B cell (primary cell): ENCODE measurements at regions not wholly inside any gene's neighbourhood (a gene's known extent, or its start where the extent isn't known, plus 50 kb on each side); places are given as distances from the start of the nearest gene placed in this dataset.

Experiments
- EZH2 ChIP-seq: IDR thresholded peaks from 2 replicates; pipeline ENCODE4 v1.6.1; 2012; ENCODE audit warnings: borderline replicate concordance, low read depth, mild to moderate bottlenecking, moderate library complexity, low read length; ENCODE audit not compliant: insufficient read depth, poor library complexity, severe bottlenecking
- TF ChIP-seq, protein P1 (sequence below): fragments of 200-600 bp; IDR thresholded peaks from one replicate; pipeline ENCODE4 v1.8.0; 2022; ENCODE audit warnings: antibody characterized with exemption, mild to moderate bottlenecking

DNA sequence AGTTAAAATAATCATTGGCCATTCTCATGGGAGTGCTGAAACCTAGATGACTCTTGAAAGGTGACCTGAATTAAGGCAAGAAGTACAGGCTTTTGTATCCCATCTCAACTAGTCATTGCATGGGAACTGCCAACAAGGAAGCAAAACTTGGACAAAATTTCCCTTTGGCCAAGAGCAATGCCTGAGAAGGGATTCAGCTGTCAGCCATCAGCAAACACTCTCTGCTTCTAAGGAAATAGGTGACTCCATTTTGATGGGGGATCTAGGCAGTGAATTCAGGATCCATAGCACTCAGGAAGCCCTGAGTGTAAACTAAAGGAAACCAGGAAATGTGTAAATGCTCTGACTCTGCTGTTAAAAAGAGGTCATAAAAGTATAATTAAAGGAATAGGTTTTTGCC is 221.5 kb upstream of the TMEM229A start:
- TF ChIP-seq, protein P1, sequence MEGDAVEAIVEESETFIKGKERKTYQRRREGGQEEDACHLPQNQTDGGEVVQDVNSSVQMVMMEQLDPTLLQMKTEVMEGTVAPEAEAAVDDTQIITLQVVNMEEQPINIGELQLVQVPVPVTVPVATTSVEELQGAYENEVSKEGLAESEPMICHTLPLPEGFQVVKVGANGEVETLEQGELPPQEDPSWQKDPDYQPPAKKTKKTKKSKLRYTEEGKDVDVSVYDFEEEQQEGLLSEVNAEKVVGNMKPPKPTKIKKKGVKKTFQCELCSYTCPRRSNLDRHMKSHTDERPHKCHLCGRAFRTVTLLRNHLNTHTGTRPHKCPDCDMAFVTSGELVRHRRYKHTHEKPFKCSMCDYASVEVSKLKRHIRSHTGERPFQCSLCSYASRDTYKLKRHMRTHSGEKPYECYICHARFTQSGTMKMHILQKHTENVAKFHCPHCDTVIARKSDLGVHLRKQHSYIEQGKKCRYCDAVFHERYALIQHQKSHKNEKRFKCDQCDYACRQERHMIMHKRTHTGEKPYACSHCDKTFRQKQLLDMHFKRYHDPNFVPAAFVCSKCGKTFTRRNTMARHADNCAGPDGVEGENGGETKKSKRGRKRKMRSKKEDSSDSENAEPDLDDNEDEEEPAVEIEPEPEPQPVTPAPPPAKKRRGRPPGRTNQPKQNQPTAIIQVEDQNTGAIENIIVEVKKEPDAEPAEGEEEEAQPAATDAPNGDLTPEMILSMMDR: no peak
- no peak for TF ChIP-seq EZH2
